ENCODE measurements at regions not wholly inside any gene's neighbourhood (a gene's known extent, or its start where the extent isn't known, plus 50 kb on each side); places are given as distances from the start of the nearest gene placed in this dataset.

- Histone ChIP-seq H3K4me2 (ENCODE audit: insufficient read depth, low read length) (no peak overlapping the region), H3K9me1 (replicated peaks; ENCODE audit: control insufficient read depth, extremely low read depth, insufficient read depth, low read length) (no peaks in the 10 kb centered on the region), H3K4me3 (replicated peaks in 1 of 3; ENCODE audit: insufficient read depth in 1 of 3, low read depth in 1 of 3, low read length in 3 of 3) (no peak overlapping the region), H3K36me3 (ENCODE audit: control insufficient read depth in 2 of 2, extremely low read depth in 1 of 2, insufficient read depth in 2 of 2, low read length in 2 of 2) (peaks cover 9 to 10% of the 10 kb centered on the region in 2 experiments), H2AFZ (ENCODE audit: low read depth, low read length) (no peak overlapping the region), H3K9ac (replicated peaks; ENCODE audit: extremely low read depth, insufficient read depth, low read length) (no peak overlapping the region), H3K79me2 (ENCODE audit: control insufficient read depth, insufficient read depth, low read length) (no peaks in the 10 kb centered on the region), H3K27ac (ENCODE audit: insufficient read depth, low read depth, low read length) (no peak overlapping the region), H4K20me1 (replicated peaks; ENCODE audit: control insufficient read depth, extremely low read depth, insufficient read depth, low read length) (no peaks in the 10 kb centered on the region), H3K4me1 (ENCODE audit: control insufficient read depth, extremely low read depth, insufficient read depth, low read length) (no peaks in the 10 kb centered on the region), H3K27me3 (ENCODE audit: control insufficient read depth in 2 of 2, insufficient read depth in 2 of 2, low read length in 2 of 2) (no peaks in the 10 kb centered on the region), H3K9me3 (replicated peaks; ENCODE audit: control insufficient read depth, insufficient read depth, low read length) (no peaks in the 10 kb centered on the region)
- ChIA-PET POLR2A (no interaction called here), CTCF (no interaction called here)
- BruUV-seq (replicated peaks), result no TSS peak
- TF ChIP-seq POLR2AphosphoS5 (IDR thresholded peaks at IDR 0.05; ENCODE audit: insufficient read depth, low read depth, low read length) (no peak), GATA2 (IDR thresholded peaks at IDR 0.05; ENCODE audit: insufficient read depth, insufficient read length, low read depth, low read length) (no peak), JUN (IDR thresholded peaks at IDR 0.05; ENCODE audit: borderline replicate concordance, insufficient read depth, insufficient read length, low read depth) (no peak), POLR2A (IDR thresholded peaks at IDR 0.05; ENCODE audit: low read depth, low read length) (no peak), MYC (IDR thresholded peaks at IDR 0.05; ENCODE audit: low read depth, low read length) (no peak), CTCF (IDR thresholded peaks at IDR 0.05; ENCODE audit: extremely low read depth in 1 of 2, insufficient read depth in 1 of 2, low read depth in 1 of 2, low read length in 2 of 2) (no peak), FOS (IDR thresholded peaks at IDR 0.05; ENCODE audit: borderline replicate concordance, insufficient read depth, low read length) (no peak), EZH2 (IDR thresholded peaks at IDR 0.05; ENCODE audit: borderline replicate concordance, low read depth, low read length, severe bottlenecking) (no peak)
- DNase-seq (ENCODE audit: low read depth, low spot score) (no peak), FAIRE-seq (no peak)
- dilution Hi-C loops (cut with MboI; ENCODE audit: extremely low pct_ligation_motif_present, low sequenced_read_pairs), result no loop called here
- intact Hi-C loops (cut with micrococcal nuclease), result no loop called here
Measured at GRCh38 chr20:3339076-3339475, 68.4 kb downstream of the DNAAF9 start.
